ENCODE measurements at regions not wholly inside any gene's neighbourhood (a gene's known extent, or its start where the extent isn't known, plus 50 kb on each side); places are given as distances from the start of the nearest gene placed in this dataset.

- no peak for TF ChIP-seq CTCF (IDR thresholded peaks at IDR 0.05 in 8 of 11, conservative IDR thresholded peaks at IDR 0.05 in 3 of 11)
- TF ChIP-seq POLR2A (IDR thresholded peaks at IDR 0.05): no peak
Measured at GRCh38 chr5:8895062-8895461, 650.8 kb downstream of the SEMA5A start.
